WTC11 (cell line): ENCODE measurements at regions not wholly inside any gene's neighbourhood (a gene's known extent, or its start where the extent isn't known, plus 50 kb on each side); places are given as distances from the start of the nearest gene placed in this dataset.

ENCODE experiments used
- JUN ChIP-seq: sonication (generic); formaldehyde crosslinking; IDR thresholded peaks from 2 replicates; pipeline ENCODE4 v1.8.0; 2023; ENCODE audit warnings: mild to moderate bottlenecking, missing genetic modification reagents
- SMAD3 ChIP-seq: sonication (generic); formaldehyde crosslinking; IDR thresholded peaks from 2 replicates; pipeline ENCODE4 v1.8.0; 2022; ENCODE audit warnings: missing genetic modification reagents, mild to moderate bottlenecking, borderline replicate concordance
- TEAD4 ChIP-seq: sonication (generic); formaldehyde crosslinking; IDR thresholded peaks from 2 replicates; pipeline ENCODE4 v1.8.0; 2022; ENCODE audit warnings: mild to moderate bottlenecking, missing genetic modification reagents
- ZBTB21 ChIP-seq: sonication (generic); formaldehyde crosslinking; IDR thresholded peaks from 2 replicates; pipeline ENCODE4 v1.8.1; 2023; ENCODE audit warnings: mild to moderate bottlenecking, missing genetic modification reagents, borderline replicate concordance
- ZNF121 ChIP-seq: sonication (generic); formaldehyde crosslinking; IDR thresholded peaks from 2 replicates; pipeline ENCODE4 v1.8.0; 2023; ENCODE audit warnings: missing genetic modification reagents
- ZNF263 ChIP-seq: sonication (generic); formaldehyde crosslinking; IDR thresholded peaks from 2 replicates; pipeline ENCODE4 v1.8.1; 2022; ENCODE audit warnings: low read depth, mild to moderate bottlenecking, moderate library complexity, missing genetic modification reagents
- TF ChIP-seq, protein P1 (sequence below): sonication (generic); formaldehyde crosslinking; IDR thresholded peaks from 2 replicates; pipeline ENCODE4 v1.8.0; 2023; ENCODE audit warnings: missing genetic modification reagents
- TF ChIP-seq, protein P2 (sequence below): sonication (generic); formaldehyde crosslinking; IDR thresholded peaks from 2 replicates; pipeline ENCODE4 v1.8.0; 2022; ENCODE audit warnings: mild to moderate bottlenecking, missing genetic modification reagents
- TF ChIP-seq, protein P3 (sequence below): fragments of 200-600 bp; IDR thresholded peaks from 2 replicates; pipeline ENCODE4 v1.8.0; 2022; ENCODE audit warnings: antibody characterized with exemption
- TF ChIP-seq, protein P4 (sequence below): fragments of 250-450 bp; sonication (Bioruptor Pico); IDR thresholded peaks from 2 replicates; pipeline ENCODE4 v1.9.0; 2021; ENCODE audit warnings: mild to moderate bottlenecking

DNA sequence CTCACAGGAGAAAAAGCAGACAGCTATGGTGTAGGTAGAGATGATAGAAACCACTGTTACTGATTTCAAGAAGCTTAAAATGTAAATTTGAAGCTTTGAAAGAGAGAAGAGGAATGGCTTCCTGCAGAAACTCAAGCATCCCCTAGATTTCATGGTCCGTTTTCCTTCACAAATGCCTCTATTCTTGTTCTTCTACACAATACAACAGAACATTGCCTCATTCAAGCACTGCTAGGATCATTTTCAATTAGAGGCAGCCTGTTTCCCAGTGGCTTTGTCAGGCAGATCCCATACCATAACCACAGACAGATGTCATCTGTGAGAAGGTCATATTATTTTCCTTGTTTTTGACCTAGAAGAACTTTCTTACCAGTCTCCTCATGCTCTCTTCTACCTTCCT lies 77.9 kb upstream of the SPRED1 start:
- TF ChIP-seq, protein P1, sequence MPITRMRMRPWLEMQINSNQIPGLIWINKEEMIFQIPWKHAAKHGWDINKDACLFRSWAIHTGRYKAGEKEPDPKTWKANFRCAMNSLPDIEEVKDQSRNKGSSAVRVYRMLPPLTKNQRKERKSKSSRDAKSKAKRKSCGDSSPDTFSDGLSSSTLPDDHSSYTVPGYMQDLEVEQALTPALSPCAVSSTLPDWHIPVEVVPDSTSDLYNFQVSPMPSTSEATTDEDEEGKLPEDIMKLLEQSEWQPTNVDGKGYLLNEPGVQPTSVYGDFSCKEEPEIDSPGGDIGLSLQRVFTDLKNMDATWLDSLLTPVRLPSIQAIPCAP (CRISPR knock-in tag): no peak
- TF ChIP-seq, protein P2, sequence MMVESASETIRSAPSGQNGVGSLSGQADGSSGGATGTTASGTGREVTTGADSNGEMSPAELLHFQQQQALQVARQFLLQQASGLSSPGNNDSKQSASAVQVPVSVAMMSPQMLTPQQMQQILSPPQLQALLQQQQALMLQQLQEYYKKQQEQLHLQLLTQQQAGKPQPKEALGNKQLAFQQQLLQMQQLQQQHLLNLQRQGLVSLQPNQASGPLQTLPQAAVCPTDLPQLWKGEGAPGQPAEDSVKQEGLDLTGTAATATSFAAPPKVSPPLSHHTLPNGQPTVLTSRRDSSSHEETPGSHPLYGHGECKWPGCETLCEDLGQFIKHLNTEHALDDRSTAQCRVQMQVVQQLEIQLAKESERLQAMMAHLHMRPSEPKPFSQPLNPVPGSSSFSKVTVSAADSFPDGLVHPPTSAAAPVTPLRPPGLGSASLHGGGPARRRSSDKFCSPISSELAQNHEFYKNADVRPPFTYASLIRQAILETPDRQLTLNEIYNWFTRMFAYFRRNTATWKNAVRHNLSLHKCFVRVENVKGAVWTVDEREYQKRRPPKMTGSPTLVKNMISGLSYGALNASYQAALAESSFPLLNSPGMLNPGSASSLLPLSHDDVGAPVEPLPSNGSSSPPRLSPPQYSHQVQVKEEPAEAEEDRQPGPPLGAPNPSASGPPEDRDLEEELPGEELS (CRISPR knock-in tag): no peak
- no peak for TF ChIP-seq ZNF263 (CRISPR knock-in tag)
- TF ChIP-seq, protein P3, sequence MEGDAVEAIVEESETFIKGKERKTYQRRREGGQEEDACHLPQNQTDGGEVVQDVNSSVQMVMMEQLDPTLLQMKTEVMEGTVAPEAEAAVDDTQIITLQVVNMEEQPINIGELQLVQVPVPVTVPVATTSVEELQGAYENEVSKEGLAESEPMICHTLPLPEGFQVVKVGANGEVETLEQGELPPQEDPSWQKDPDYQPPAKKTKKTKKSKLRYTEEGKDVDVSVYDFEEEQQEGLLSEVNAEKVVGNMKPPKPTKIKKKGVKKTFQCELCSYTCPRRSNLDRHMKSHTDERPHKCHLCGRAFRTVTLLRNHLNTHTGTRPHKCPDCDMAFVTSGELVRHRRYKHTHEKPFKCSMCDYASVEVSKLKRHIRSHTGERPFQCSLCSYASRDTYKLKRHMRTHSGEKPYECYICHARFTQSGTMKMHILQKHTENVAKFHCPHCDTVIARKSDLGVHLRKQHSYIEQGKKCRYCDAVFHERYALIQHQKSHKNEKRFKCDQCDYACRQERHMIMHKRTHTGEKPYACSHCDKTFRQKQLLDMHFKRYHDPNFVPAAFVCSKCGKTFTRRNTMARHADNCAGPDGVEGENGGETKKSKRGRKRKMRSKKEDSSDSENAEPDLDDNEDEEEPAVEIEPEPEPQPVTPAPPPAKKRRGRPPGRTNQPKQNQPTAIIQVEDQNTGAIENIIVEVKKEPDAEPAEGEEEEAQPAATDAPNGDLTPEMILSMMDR: no peak
- TF ChIP-seq ZBTB21: no peak
- no peak for TF ChIP-seq JUN
- TF ChIP-seq SMAD3 (CRISPR knock-in tag): no peak
- TF ChIP-seq, protein P4, sequence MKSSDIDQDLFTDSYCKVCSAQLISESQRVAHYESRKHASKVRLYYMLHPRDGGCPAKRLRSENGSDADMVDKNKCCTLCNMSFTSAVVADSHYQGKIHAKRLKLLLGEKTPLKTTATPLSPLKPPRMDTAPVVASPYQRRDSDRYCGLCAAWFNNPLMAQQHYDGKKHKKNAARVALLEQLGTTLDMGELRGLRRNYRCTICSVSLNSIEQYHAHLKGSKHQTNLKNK (CRISPR knock-in tag): no peak
- no peak for TF ChIP-seq ZNF121 (CRISPR knock-in tag)
- TF ChIP-seq TEAD4 (CRISPR knock-in tag): no peak
